ENCODE measurements at regions not wholly inside any gene's neighbourhood (a gene's known extent, or its start where the extent isn't known, plus 50 kb on each side); places are given as distances from the start of the nearest gene placed in this dataset.

DNA sequence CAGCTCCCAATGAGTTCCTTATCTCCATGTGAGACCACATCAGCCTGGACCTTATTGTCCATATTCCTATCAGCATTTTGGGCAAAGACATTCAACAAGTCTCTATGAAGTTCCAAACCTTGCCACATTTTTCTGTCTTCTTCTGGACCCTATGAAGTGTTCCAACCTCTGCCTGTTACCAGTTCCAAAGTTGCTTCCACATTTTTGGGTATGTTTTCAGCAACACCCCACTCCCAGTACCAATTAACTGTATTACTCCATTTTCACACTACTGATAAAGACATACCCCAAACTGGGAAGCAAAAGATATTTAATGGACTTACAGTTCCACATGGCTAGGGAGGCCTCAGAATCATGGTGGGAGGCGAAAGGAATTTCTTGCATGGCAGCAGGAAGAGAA, 548.5 kb downstream of the CHSY3 start:
- in situ Hi-C loops (cut with MboI) (no loop called here), intact Hi-C loops (cut with micrococcal nuclease; ENCODE audit: unreplicated experiment) (no loop called here)
- RAD21 ChIA-PET (ENCODE audit: unreplicated experiment), result no interaction called here
- no TSS peak for BruUV-seq (replicated peaks)
- no peak overlapping the region for H3K4me2 ChIP-seq (ENCODE audit: control insufficient read depth, insufficient read depth)
- SMC1A ChIA-PET (ENCODE audit: uncharacterized antibody, unreplicated experiment), result no interaction called here
- H3K9me3 ChIP-seq (replicated peaks; ENCODE audit: control insufficient read depth, insufficient read depth, low read length), result no peaks in the 10 kb centered on the region
- no peaks in the 10 kb centered on the region for H3K27me3 ChIP-seq (replicated peaks in 1 of 2; ENCODE audit: control insufficient read depth in 2 of 2, insufficient read depth in 2 of 2, low read length in 1 of 2)
- H3K79me2 ChIP-seq (ENCODE audit: control insufficient read depth, insufficient read depth, low read length), result no peaks in the 10 kb centered on the region
- no peak overlapping the region for H2AFZ ChIP-seq (ENCODE audit: control insufficient read depth, low read depth, low read length)
- 0% methylated on average over 1 of the region's 1 CpG for WGBS (ENCODE audit: insufficient coverage, insufficient replicate concordance, low lambda C conversion rate, missing lambda C conversion rate)
- DNase-seq (ENCODE audit: low read depth, low spot score) (no peak), ATAC-seq (no peak), FAIRE-seq (no peak)
- POLR2A ChIA-PET, result no interaction called here
- CTCF ChIA-PET, result no interaction called here
- H4K20me1 ChIP-seq (ENCODE audit: control insufficient read depth, insufficient read depth), result no peaks in the 10 kb centered on the region
- no peak overlapping the region for H3K4me3 ChIP-seq
- no peaks in the 10 kb centered on the region for H3K4me1 ChIP-seq (ENCODE audit: control insufficient read depth, insufficient read depth, low read length)
- no peaks in the 10 kb centered on the region for H3K36me3 ChIP-seq (ENCODE audit: control insufficient read depth in 2 of 2, insufficient read depth in 2 of 2, low read length in 1 of 2)
- H3K27ac ChIP-seq (ENCODE audit: control insufficient read depth, insufficient read depth), result no peak overlapping the region
- TF ChIP-seq MEF2A (IDR thresholded peaks at IDR 0.05; ENCODE audit: insufficient read depth, low read depth, low read length) (no peak), POU2F2 (IDR thresholded peaks at IDR 0.05; ENCODE audit: borderline replicate concordance, low read depth, low read length) (no peak), NFYB (IDR thresholded peaks at IDR 0.05; ENCODE audit: insufficient read depth, low read depth, low read length) (no peak), ZSCAN29 (IDR thresholded peaks at IDR 0.05) (no peak), GATAD2B (conservative IDR thresholded peaks at IDR 0.05; ENCODE audit: low read depth) (no peak), IKZF2 (IDR thresholded peaks at IDR 0.05) (no peak), IKZF1 (conservative IDR thresholded peaks at IDR 0.05) (no peak), SUPT20H (IDR thresholded peaks at IDR 0.05; ENCODE audit: borderline replicate concordance, control insufficient read depth, low read depth, low read length) (no peak), EP300 (IDR thresholded peaks at IDR 0.05; ENCODE audit: borderline replicate concordance in 1 of 2, control insufficient read depth in 1 of 2, low read depth in 2 of 2, low read length in 2 of 2) (no peak), STAT1 (conservative IDR thresholded peaks at IDR 0.05) (no peak), NFIC (IDR thresholded peaks at IDR 0.05; ENCODE audit: low read depth, low read length) (no peak), SIN3A (IDR thresholded peaks at IDR 0.05; ENCODE audit: low read depth, low read length) (no peak), TARDBP (IDR thresholded peaks at IDR 0.05; ENCODE audit: borderline replicate concordance) (no peak), KAT2A (conservative IDR thresholded peaks at IDR 0.05; ENCODE audit: control insufficient read depth, low read depth, low read length) (no peak), MTA3 (IDR thresholded peaks at IDR 0.05; ENCODE audit: borderline replicate concordance, low read length) (no peak)
- TF ChIP-seq, protein P1, sequence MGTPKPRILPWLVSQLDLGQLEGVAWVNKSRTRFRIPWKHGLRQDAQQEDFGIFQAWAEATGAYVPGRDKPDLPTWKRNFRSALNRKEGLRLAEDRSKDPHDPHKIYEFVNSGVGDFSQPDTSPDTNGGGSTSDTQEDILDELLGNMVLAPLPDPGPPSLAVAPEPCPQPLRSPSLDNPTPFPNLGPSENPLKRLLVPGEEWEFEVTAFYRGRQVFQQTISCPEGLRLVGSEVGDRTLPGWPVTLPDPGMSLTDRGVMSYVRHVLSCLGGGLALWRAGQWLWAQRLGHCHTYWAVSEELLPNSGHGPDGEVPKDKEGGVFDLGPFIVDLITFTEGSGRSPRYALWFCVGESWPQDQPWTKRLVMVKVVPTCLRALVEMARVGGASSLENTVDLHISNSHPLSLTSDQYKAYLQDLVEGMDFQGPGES (IDR thresholded peaks at IDR 0.05), result no peak
- TF ChIP-seq, protein P2, sequence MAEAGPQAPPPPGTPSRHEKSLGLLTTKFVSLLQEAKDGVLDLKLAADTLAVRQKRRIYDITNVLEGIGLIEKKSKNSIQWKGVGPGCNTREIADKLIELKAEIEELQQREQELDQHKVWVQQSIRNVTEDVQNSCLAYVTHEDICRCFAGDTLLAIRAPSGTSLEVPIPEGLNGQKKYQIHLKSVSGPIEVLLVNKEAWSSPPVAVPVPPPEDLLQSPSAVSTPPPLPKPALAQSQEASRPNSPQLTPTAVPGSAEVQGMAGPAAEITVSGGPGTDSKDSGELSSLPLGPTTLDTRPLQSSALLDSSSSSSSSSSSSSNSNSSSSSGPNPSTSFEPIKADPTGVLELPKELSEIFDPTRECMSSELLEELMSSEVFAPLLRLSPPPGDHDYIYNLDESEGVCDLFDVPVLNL (IDR thresholded peaks at IDR 0.05; ENCODE audit: low read depth, low read length), result no peak
- TF ChIP-seq, protein P3, sequence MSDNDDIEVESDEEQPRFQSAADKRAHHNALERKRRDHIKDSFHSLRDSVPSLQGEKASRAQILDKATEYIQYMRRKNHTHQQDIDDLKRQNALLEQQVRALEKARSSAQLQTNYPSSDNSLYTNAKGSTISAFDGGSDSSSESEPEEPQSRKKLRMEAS (IDR thresholded peaks at IDR 0.05; ENCODE audit: low read depth, low read length), result no peak
- no peak overlapping the region for H3K9ac ChIP-seq (ENCODE audit: control insufficient read depth, insufficient read depth, low read length)
